ENCODE measurements at regions not wholly inside any gene's neighbourhood (a gene's known extent, or its start where the extent isn't known, plus 50 kb on each side); places are given as distances from the start of the nearest gene placed in this dataset.
"Not testable (repeated sequence)": the region's sequence is repeated elsewhere in the genome, so short reads cannot be mapped to it uniquely, and the experiment has no call there.

GRCh38 chr6:14373648-14374437 is 256.3 kb downstream of the CD83 start:
- DNase-seq (ENCODE audit: low read depth, low spot score) = no peak
- no peak overlapping the region for H3K4me3 ChIP-seq (ENCODE audit: low read length)

GRCh38 chr6:14375930-14376329 is 258.4 kb downstream of the CD83 start:
- DNase-seq (ENCODE audit: low read depth, low spot score) = peak; percentile 83
- no peak overlapping the region for H3K4me3 ChIP-seq (ENCODE audit: low read length)

- DNase-seq (ENCODE audit: low read depth, low spot score) = no peak
- H3K4me3 ChIP-seq (ENCODE audit: low read length) = no peak overlapping the region
These were observed 262.0 kb downstream of the CD83 start for GRCh38 chr6:14379568-14379967.

GRCh38 chr6:14380086-14380820 is 262.7 kb downstream of the CD83 start:
- DNase-seq (ENCODE audit: low read depth, low spot score) = peak; percentile 73
- no peak overlapping the region; the same call in 1 of the 2 replicates for H3K4me3 ChIP-seq (ENCODE audit: low read length)

GRCh38 chr6:14380901-14381828 is 263.6 kb downstream of the CD83 start:
- DNase-seq (ENCODE audit: low read depth, low spot score) = no peak
- no peak overlapping the region for H3K4me3 ChIP-seq (ENCODE audit: low read length)

GRCh38 chr6:14381829-14382677 is 264.5 kb downstream of the CD83 start:
- DNase-seq (ENCODE audit: low read depth, low spot score) = peak; percentile 99
- H3K4me3 ChIP-seq (ENCODE audit: low read length) = no peak overlapping the region

- H3K4me3 ChIP-seq (ENCODE audit: low read length) = no peak overlapping the region
- DNase-seq (ENCODE audit: low read depth, low spot score) = no peak
These were observed 265.2 kb downstream of the CD83 start for GRCh38 chr6:14382678-14383236.

- H3K4me3 ChIP-seq (ENCODE audit: low read length) = no peak overlapping the region
- DNase-seq (ENCODE audit: low read depth, low spot score) = no peak
These were observed 266.0 kb downstream of the CD83 start for GRCh38 chr6:14383393-14384174.

- H3K4me3 ChIP-seq (ENCODE audit: low read length) = no peak overlapping the region
- no peak for DNase-seq (ENCODE audit: low read depth, low spot score)
These were observed 266.8 kb downstream of the CD83 start for GRCh38 chr6:14384175-14384949.

- DNase-seq (ENCODE audit: low read depth, low spot score) = no peak
- H3K4me3 ChIP-seq (ENCODE audit: low read length) = no peak overlapping the region
These were observed 268.7 kb downstream of the CD83 start for GRCh38 chr6:14386263-14386662.

GRCh38 chr6:14386668-14387067 is 269.1 kb downstream of the CD83 start:
- no peak for DNase-seq (ENCODE audit: low read depth, low spot score)
- H3K4me3 ChIP-seq (ENCODE audit: low read length) = no peak overlapping the region

GRCh38 chr6:14388371-14388770 is 270.8 kb downstream of the CD83 start:
- no peak overlapping the region for H3K4me3 ChIP-seq (ENCODE audit: low read length)
- no peak for DNase-seq (ENCODE audit: low read depth, low spot score)

- not testable (repeated sequence) for H3K4me3 ChIP-seq (ENCODE audit: low read length); DNase-seq (ENCODE audit: low read depth, low spot score)
These were observed 272.2 kb downstream of the CD83 start for GRCh38 chr6:14389776-14390175.

GRCh38 chr6:14390805-14391204 is 273.2 kb downstream of the CD83 start:
- DNase-seq (ENCODE audit: low read depth, low spot score) = no peak
- no peak overlapping the region for H3K4me3 ChIP-seq (ENCODE audit: low read length)

GRCh38 chr6:14393910-14394309 is 276.3 kb downstream of the CD83 start:
- DNase-seq (ENCODE audit: low read depth, low spot score) = no peak
- no peak overlapping the region for H3K4me3 ChIP-seq (ENCODE audit: low read length)

- H3K4me3 ChIP-seq (ENCODE audit: low read length) = no peak overlapping the region
- DNase-seq (ENCODE audit: low read depth, low spot score) = no peak
These were observed 278.8 kb downstream of the CD83 start for GRCh38 chr6:14396392-14396791.
